Stimulated activated naive CD8-positive, alpha-beta T cell treated with anti-CD3 and anti-CD28 coated beads, Interleukin-15, amount 100 ng/mL, for 72 hours (primary cell): ENCODE measurements at regions not wholly inside any gene's neighbourhood (a gene's known extent, or its start where the extent isn't known, plus 50 kb on each side); places are given as distances from the start of the nearest gene placed in this dataset.

Experiments used
- ATAC-seq: fragments of 150-1000 bp; cut with Tn5 transposase; 2 replicates; pipeline ENCODE4 v1.10.0; 2021; ENCODE audit warnings: mild to moderate bottlenecking, moderate library complexity
- DNase-seq, 2 donors: peaks; one replicate each; pipeline ENCODE4 v3.0.0; 2021 to 2022
- H3K27ac Mint-ChIP-seq, 2 donors: one replicate each; pipeline ENCODE4 v1.8.0; 2022; ENCODE audit warnings: mild to moderate bottlenecking in 2 of 2, mixed read lengths in 2 of 2, moderate library complexity in 2 of 2
- H3K27me3 Mint-ChIP-seq: one replicate; pipeline ENCODE4 v1.8.0; 2022; ENCODE audit warnings: mixed read lengths
- H3K4me1 Mint-ChIP-seq: one replicate; pipeline ENCODE4 v1.8.0; 2022; ENCODE audit warnings: mild to moderate bottlenecking, mixed read lengths
- H3K4me3 Mint-ChIP-seq, 2 donors: one replicate each; pipeline ENCODE4 v1.8.0; 2022; ENCODE audit warnings: mild to moderate bottlenecking in 2 of 2, mixed read lengths in 2 of 2, moderate library complexity in 1 of 2
- H3K9me3 Mint-ChIP-seq, 2 donors: one replicate each; pipeline ENCODE4 v1.8.0; 2022; ENCODE audit warnings: mixed read lengths in 2 of 2

GRCh38 chr18:47420130-47420529 lies 168.7 kb upstream of the SKOR2 start:
- ATAC-seq (no peak), DNase-seq (no peak)
- Mint-ChIP-seq H3K27me3 (peaks cover 40% of the 10 kb centered on the region), H3K4me1 (no peaks in the 10 kb centered on the region), H3K9me3 (no peaks in the 10 kb centered on the region), H3K27ac (no peak overlapping the region), H3K4me3 (no peak overlapping the region)

- no peak for ATAC-seq
- Mint-ChIP-seq H3K9me3 (no peaks in the 10 kb centered on the region), H3K27me3 (peaks cover 54% of the 10 kb centered on the region), H3K4me1 (no peaks in the 10 kb centered on the region), H3K4me3 (no peak overlapping the region), H3K27ac (no peak overlapping the region)
- no peak for DNase-seq
Observed at GRCh38 chr18:47418746-47419145, 167.3 kb upstream of the SKOR2 start.

- Mint-ChIP-seq H3K9me3 (no peaks in the 10 kb centered on the region), H3K27me3 (peaks cover 63% of the 10 kb centered on the region), H3K27ac (no peak overlapping the region), H3K4me3 (no peak overlapping the region), H3K4me1 (no peaks in the 10 kb centered on the region)
- ATAC-seq = no peak
- no peak for DNase-seq
Observed at GRCh38 chr18:47417807-47418206, 166.3 kb upstream of the SKOR2 start.

- ATAC-seq = no peak
- Mint-ChIP-seq H3K9me3 (no peaks in the 10 kb centered on the region), H3K4me1 (no peaks in the 10 kb centered on the region), H3K27me3 (peaks cover 69% of the 10 kb centered on the region), H3K27ac (no peak overlapping the region), H3K4me3 (no peak overlapping the region)
- DNase-seq = no peak
Observed at GRCh38 chr18:47415881-47416280, 164.4 kb upstream of the SKOR2 start.

- Mint-ChIP-seq H3K9me3 (no peaks in the 10 kb centered on the region), H3K27ac (no peak overlapping the region), H3K4me1 (no peaks in the 10 kb centered on the region), H3K27me3 (peaks cover 51% of the 10 kb centered on the region), H3K4me3 (no peak overlapping the region)
- ATAC-seq (no peak), DNase-seq (no peak)
Observed at GRCh38 chr18:47413327-47413726, 161.9 kb upstream of the SKOR2 start.

GRCh38 chr18:47412924-47413323 lies 161.5 kb upstream of the SKOR2 start:
- Mint-ChIP-seq H3K4me1 (no peaks in the 10 kb centered on the region), H3K27me3 (peaks cover 47% of the 10 kb centered on the region), H3K9me3 (no peaks in the 10 kb centered on the region), H3K4me3 (no peak overlapping the region), H3K27ac (no peak overlapping the region)
- DNase-seq (no peak), ATAC-seq (no peak)

- no peak for ATAC-seq
- DNase-seq = no peak
- Mint-ChIP-seq H3K27ac (no peak overlapping the region), H3K9me3 (no peaks in the 10 kb centered on the region), H3K4me1 (no peaks in the 10 kb centered on the region), H3K27me3 (peaks cover 35% of the 10 kb centered on the region), H3K4me3 (no peak overlapping the region)
Observed at GRCh38 chr18:47411159-47411558, 159.7 kb upstream of the SKOR2 start.

GRCh38 chr18:47410139-47410538 lies 158.7 kb upstream of the SKOR2 start:
- Mint-ChIP-seq H3K27ac (no peak overlapping the region), H3K4me3 (no peak overlapping the region), H3K27me3 (peaks cover 28% of the 10 kb centered on the region), H3K9me3 (no peaks in the 10 kb centered on the region), H3K4me1 (no peaks in the 10 kb centered on the region)
- ATAC-seq (no peak), DNase-seq (no peak)

GRCh38 chr18:47409519-47409918 lies 158.1 kb upstream of the SKOR2 start:
- H3K4me3 Mint-ChIP-seq = no peak overlapping the region
- H3K27me3 Mint-ChIP-seq = peaks cover 22% of the 10 kb centered on the region
- DNase-seq (no peak), ATAC-seq (no peak)
- no peaks in the 10 kb centered on the region for H3K9me3 Mint-ChIP-seq
- no peaks in the 10 kb centered on the region for H3K4me1 Mint-ChIP-seq
- H3K27ac Mint-ChIP-seq = no peak overlapping the region

GRCh38 chr18:47407736-47408135 lies 156.3 kb upstream of the SKOR2 start:
- Mint-ChIP-seq H3K27ac (no peak overlapping the region), H3K4me3 (no peak overlapping the region), H3K27me3 (peaks cover 8% of the 10 kb centered on the region), H3K9me3 (no peaks in the 10 kb centered on the region), H3K4me1 (no peaks in the 10 kb centered on the region)
- ATAC-seq = no peak
- no peak for DNase-seq

GRCh38 chr18:47404845-47405244 lies 153.4 kb upstream of the SKOR2 start:
- DNase-seq (no peak), ATAC-seq (no peak)
- no peaks in the 10 kb centered on the region for H3K9me3 Mint-ChIP-seq
- no peaks in the 10 kb centered on the region for H3K4me1 Mint-ChIP-seq
- no peak overlapping the region for H3K4me3 Mint-ChIP-seq
- H3K27ac Mint-ChIP-seq = no peak overlapping the region
- peaks cover 7% of the 10 kb centered on the region for H3K27me3 Mint-ChIP-seq

GRCh38 chr18:47403949-47404348 lies 152.5 kb upstream of the SKOR2 start:
- no peak for DNase-seq
- Mint-ChIP-seq H3K27me3 (peaks cover 7% of the 10 kb centered on the region), H3K27ac (no peak overlapping the region), H3K4me3 (no peak overlapping the region), H3K4me1 (no peaks in the 10 kb centered on the region), H3K9me3 (no peaks in the 10 kb centered on the region)
- no peak for ATAC-seq

GRCh38 chr18:47403317-47403716 lies 151.9 kb upstream of the SKOR2 start:
- ATAC-seq (no peak), DNase-seq (no peak)
- H3K9me3 Mint-ChIP-seq = peaks cover 0 to 6% of the 10 kb centered on the region in 2 donors
- no peak overlapping the region for H3K4me3 Mint-ChIP-seq
- no peaks in the 10 kb centered on the region for H3K4me1 Mint-ChIP-seq
- peaks cover 7% of the 10 kb centered on the region for H3K27me3 Mint-ChIP-seq
- no peak overlapping the region for H3K27ac Mint-ChIP-seq

GRCh38 chr18:47399475-47399874 lies 148.0 kb upstream of the SKOR2 start:
- no peak overlapping the region for H3K4me3 Mint-ChIP-seq
- peaks cover 7% of the 10 kb centered on the region for H3K27me3 Mint-ChIP-seq
- DNase-seq (no peak), ATAC-seq (no peak)
- H3K9me3 Mint-ChIP-seq = peaks cover 0 to 21% of the 10 kb centered on the region in 2 donors
- H3K27ac Mint-ChIP-seq = no peak overlapping the region
- H3K4me1 Mint-ChIP-seq = no peaks in the 10 kb centered on the region

GRCh38 chr18:47397671-47398319 lies 146.3 kb upstream of the SKOR2 start:
- H3K4me3 Mint-ChIP-seq = no peak overlapping the region
- H3K9me3 Mint-ChIP-seq = peaks cover 0 to 21% of the 10 kb centered on the region in 2 donors
- no peak overlapping the region for H3K27ac Mint-ChIP-seq
- DNase-seq (peak in 1 of 2 donors; percentile 19), ATAC-seq (no peak)
- peaks cover 5% of the 10 kb centered on the region for H3K27me3 Mint-ChIP-seq
- H3K4me1 Mint-ChIP-seq = no peaks in the 10 kb centered on the region

GRCh38 chr18:47391665-47392064 lies 140.2 kb upstream of the SKOR2 start:
- H3K27ac Mint-ChIP-seq = no peak overlapping the region
- no peak for ATAC-seq

GRCh38 chr18:47390410-47391024 lies 139.1 kb upstream of the SKOR2 start:
- Mint-ChIP-seq H3K4me3 (no peak overlapping the region), H3K27ac (no peak overlapping the region), H3K4me1 (no peaks in the 10 kb centered on the region), H3K9me3 (no peaks in the 10 kb centered on the region), H3K27me3 (peaks cover 31% of the 10 kb centered on the region)
- DNase-seq (no peak), ATAC-seq (no peak)

More at GRCh38 chr18:47391665-47392064, 140.2 kb upstream of the SKOR2 start:
- Mint-ChIP-seq H3K4me3 (no peak overlapping the region), H3K27me3 (peaks cover 31% of the 10 kb centered on the region), H3K4me1 (no peaks in the 10 kb centered on the region), H3K9me3 (peaks cover 0 to 7% of the 10 kb centered on the region in 2 donors)
- no peak for DNase-seq
